ENCODE measurements at regions not wholly inside any gene's neighbourhood (a gene's known extent, or its start where the extent isn't known, plus 50 kb on each side); places are given as distances from the start of the nearest gene placed in this dataset.

DNA sequence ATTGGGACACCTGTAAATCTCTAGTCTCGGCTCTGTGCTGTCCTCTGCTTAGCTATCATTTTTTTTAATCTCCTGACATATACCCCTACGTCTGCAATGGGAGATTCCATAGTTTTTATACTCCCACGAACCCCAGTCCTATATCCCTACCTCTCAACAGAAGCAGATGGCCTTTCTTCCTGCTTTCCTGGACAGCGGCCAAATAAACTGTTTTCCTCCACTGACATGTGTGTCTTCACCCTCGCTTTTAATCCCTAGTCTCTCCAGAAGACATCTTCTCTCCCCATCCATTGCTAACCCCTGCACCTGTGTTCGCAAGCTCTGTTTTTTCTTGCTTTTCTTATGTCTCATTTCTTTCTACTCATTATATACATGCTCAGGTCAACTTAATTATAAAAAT, 395.4 kb downstream of the EPHA4 start:
- Histone ChIP-seq H3K79me2 (ENCODE audit: control insufficient read depth, insufficient read depth, low read length) (no peaks in the 10 kb centered on the region), H4K20me1 (replicated peaks; ENCODE audit: control insufficient read depth, insufficient read depth, low read length) (no peaks in the 10 kb centered on the region), H3K4me3 (no peak overlapping the region), H3K9me3 (replicated peaks; ENCODE audit: control insufficient read depth, insufficient read depth, low read depth, low read length) (no peaks in the 10 kb centered on the region), H3K4me1 (replicated peaks in 1 of 2; ENCODE audit: control insufficient read depth in 2 of 2, insufficient read depth in 2 of 2, low read length in 2 of 2) (no peaks in the 10 kb centered on the region), H2AFZ (ENCODE audit: low read depth, low read length) (no peak overlapping the region), H3K27me3 (ENCODE audit: control insufficient read depth in 2 of 2, insufficient read depth in 2 of 2, low read length in 2 of 2) (no peaks in the 10 kb centered on the region), H3K9me1 (ENCODE audit: control insufficient read depth, insufficient read depth, low read length) (no peaks in the 10 kb centered on the region), H3K9ac (ENCODE audit: insufficient read depth in 1 of 2, low read depth in 2 of 2, low read length in 2 of 2) (no peak overlapping the region), H3K27ac (ENCODE audit: extremely low read depth, low read depth, low read length) (no peak overlapping the region), H3K4me2 (ENCODE audit: insufficient read depth, low read length) (no peak overlapping the region), H3K36me3 (ENCODE audit: control insufficient read depth, insufficient read depth, low read length) (no peaks in the 10 kb centered on the region)
- no peak for TF ChIP-seq PURB (CRISPR knock-in tag; IDR thresholded peaks at IDR 0.05; ENCODE audit: low read depth)
- no peak for TF ChIP-seq PML (IDR thresholded peaks at IDR 0.05; ENCODE audit: low read length)
- TF ChIP-seq ZNF431 (CRISPR knock-in tag; IDR thresholded peaks at IDR 0.05) = no peak
- TF ChIP-seq FOS (IDR thresholded peaks at IDR 0.05; ENCODE audit: extremely low read depth, insufficient read length) = no peak
- no peak for TF ChIP-seq NUFIP1 (IDR thresholded peaks at IDR 0.05; ENCODE audit: partially characterized antibody)
- TF ChIP-seq HNRNPLL (IDR thresholded peaks at IDR 0.05; ENCODE audit: low read depth, low read length, poor library complexity, severe bottlenecking) = no peak
- no peak for TF ChIP-seq LARP7 (IDR thresholded peaks at IDR 0.05)
- TF ChIP-seq SRSF9 (IDR thresholded peaks at IDR 0.05; ENCODE audit: borderline replicate concordance, low read depth, low read length) = no peak
- TF ChIP-seq RBM14 (IDR thresholded peaks at IDR 0.05; ENCODE audit: borderline replicate concordance, insufficient read depth, low read depth, low read length) = no peak
- TF ChIP-seq, protein P1, sequence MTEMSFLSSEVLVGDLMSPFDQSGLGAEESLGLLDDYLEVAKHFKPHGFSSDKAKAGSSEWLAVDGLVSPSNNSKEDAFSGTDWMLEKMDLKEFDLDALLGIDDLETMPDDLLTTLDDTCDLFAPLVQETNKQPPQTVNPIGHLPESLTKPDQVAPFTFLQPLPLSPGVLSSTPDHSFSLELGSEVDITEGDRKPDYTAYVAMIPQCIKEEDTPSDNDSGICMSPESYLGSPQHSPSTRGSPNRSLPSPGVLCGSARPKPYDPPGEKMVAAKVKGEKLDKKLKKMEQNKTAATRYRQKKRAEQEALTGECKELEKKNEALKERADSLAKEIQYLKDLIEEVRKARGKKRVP (CRISPR knock-in tag; IDR thresholded peaks at IDR 0.05) = no peak
- no peak for TF ChIP-seq SLC30A9 (CRISPR knock-in tag; IDR thresholded peaks at IDR 0.05)
- TF ChIP-seq, protein P2, sequence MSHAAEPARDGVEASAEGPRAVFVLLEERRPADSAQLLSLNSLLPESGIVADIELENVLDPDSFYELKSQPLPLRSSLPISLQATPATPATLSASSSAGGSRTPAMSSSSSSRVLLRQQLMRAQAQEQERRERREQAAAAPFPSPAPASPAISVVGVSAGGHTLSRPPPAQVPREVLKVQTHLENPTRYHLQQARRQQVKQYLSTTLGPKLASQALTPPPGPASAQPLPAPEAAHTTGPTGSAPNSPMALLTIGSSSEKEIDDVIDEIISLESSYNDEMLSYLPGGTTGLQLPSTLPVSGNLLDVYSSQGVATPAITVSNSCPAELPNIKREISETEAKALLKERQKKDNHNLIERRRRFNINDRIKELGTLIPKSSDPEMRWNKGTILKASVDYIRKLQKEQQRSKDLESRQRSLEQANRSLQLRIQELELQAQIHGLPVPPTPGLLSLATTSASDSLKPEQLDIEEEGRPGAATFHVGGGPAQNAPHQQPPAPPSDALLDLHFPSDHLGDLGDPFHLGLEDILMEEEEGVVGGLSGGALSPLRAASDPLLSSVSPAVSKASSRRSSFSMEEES (CRISPR knock-in tag; IDR thresholded peaks at IDR 0.05) = no peak
- TF ChIP-seq MED1 (CRISPR knock-in tag; IDR thresholded peaks at IDR 0.05; ENCODE audit: borderline replicate concordance) = no peak
- no peak for TF ChIP-seq KLF13 (tag; IDR thresholded peaks at IDR 0.05; ENCODE audit: borderline replicate concordance, low read depth)
- TF ChIP-seq ZNF740 (CRISPR knock-in tag; IDR thresholded peaks at IDR 0.05) = no peak
- TF ChIP-seq ZNF740 (tag; IDR thresholded peaks at IDR 0.05) = no peak
- no peak for TF ChIP-seq PRPF4 (IDR thresholded peaks at IDR 0.05; ENCODE audit: insufficient read depth, low read depth, low read length, poor library complexity, severe bottlenecking)
- no peak for TF ChIP-seq FOSL1 (tag; conservative IDR thresholded peaks at IDR 0.05)
- no peak for TF ChIP-seq ZNF133 (CRISPR knock-in tag; IDR thresholded peaks at IDR 0.05)
- TF ChIP-seq ZKSCAN3 (CRISPR knock-in tag; IDR thresholded peaks at IDR 0.05) = no peak
- intact Hi-C loops (cut with micrococcal nuclease) (no loop called here), in situ Hi-C loops (cut with MboI) (no loop called here)
- no TSS peak for BruUV-seq (replicated peaks)
- no peak for DNase-seq (ENCODE audit: extremely low read depth in 1 of 4, low spot score in 3 of 4)
- ChIA-PET POLR2A (no interaction called here), CTCF (ENCODE audit: low intra/inter-chr PET ratio) (no interaction called here)
- no peak for FAIRE-seq
- WGBS (ENCODE audit: insufficient coverage, low coverage, missing lambda C conversion rate) = 3% methylated on average over 5 of the region's 6 CpGs
- ATAC-seq = no peak

Measured in K562 (cell line).